Fibroblast of lung (primary cell): ENCODE measurements at regions not wholly inside any gene's neighbourhood (a gene's known extent, or its start where the extent isn't known, plus 50 kb on each side); places are given as distances from the start of the nearest gene placed in this dataset.

ENCODE experiments used
- DNase-seq, 2 donors: peaks; one replicate each; pipeline versions ENCODE4 v3.0.0 to v3.0.0-alpha.2; 2010; ENCODE audit warnings: low read depth in 2 of 2
- H2AFZ ChIP-seq: 2 replicates; pipeline ENCODE4 v1.5.1; 2012; ENCODE audit warnings: low read length, control low read depth, inconsistent platforms
- H3K27ac ChIP-seq: 2 replicates; pipeline ENCODE4 v1.5.1; 2011; ENCODE audit warnings: low read length, control low read depth; ENCODE audit not compliant: insufficient read depth
- H3K27me3 ChIP-seq: 2 replicates; pipeline ENCODE4 v1.5.1; 2011; ENCODE audit warnings: mild to moderate bottlenecking, low read length; ENCODE audit not compliant: control insufficient read depth, insufficient read depth
- H3K36me3 ChIP-seq: 2 replicates; pipeline ENCODE4 v1.5.1; 2011; ENCODE audit warnings: low read length; ENCODE audit not compliant: control insufficient read depth, insufficient read depth
- H3K4me1 ChIP-seq: 2 replicates; pipeline ENCODE4 v1.5.1; 2011; ENCODE audit warnings: low read length; ENCODE audit not compliant: control insufficient read depth, insufficient read depth; ENCODE audit errors: extremely low read depth
- H3K4me2 ChIP-seq: 2 replicates; pipeline ENCODE4 v1.5.1; 2011; ENCODE audit warnings: low read length, control low read depth; ENCODE audit not compliant: insufficient read depth; ENCODE audit errors: extremely low read depth
- H3K4me3 ChIP-seq, 4 experiments: fragments of 200-600 bp in 1 of 4; sonication (generic) in 1 of 4; replicated peaks in 1 of 4; 2 replicates each; pipeline ENCODE4 v1.5.1; 2011 to 2016; ENCODE audit warnings: low read length in 4 of 4, low read depth in 3 of 4, mild to moderate bottlenecking in 3 of 4, control low read depth in 2 of 4, inconsistent platforms in 1 of 4, mixed read lengths in 1 of 4; ENCODE audit not compliant: insufficient read depth in 1 of 4; ENCODE audit errors: control extremely low read depth in 1 of 4
- H3K79me2 ChIP-seq: 2 replicates; pipeline ENCODE4 v1.5.1; 2012; ENCODE audit warnings: mild to moderate bottlenecking, low read length, inconsistent platforms; ENCODE audit not compliant: control insufficient read depth, insufficient read depth
- H3K9ac ChIP-seq: 2 replicates; pipeline ENCODE4 v1.5.1; 2011; ENCODE audit warnings: mild to moderate bottlenecking, low read length, control low read depth; ENCODE audit not compliant: insufficient read depth
- H3K9me3 ChIP-seq: 2 replicates; pipeline ENCODE4 v1.5.1; 2012; ENCODE audit warnings: low read depth, low read length; ENCODE audit not compliant: control insufficient read depth, insufficient read depth
- H4K20me1 ChIP-seq: 2 replicates; pipeline ENCODE4 v1.5.1; 2011; ENCODE audit warnings: low read length; ENCODE audit not compliant: control insufficient read depth, insufficient read depth; ENCODE audit errors: extremely low read depth
- CTCF ChIP-seq, 2 donors: IDR thresholded peaks in 1 of 2; conservative IDR thresholded peaks in 1 of 2; 1 replicate in 1 of 2; 2 replicates in 1 of 2; pipeline ENCODE4 v1.5.1; 2011 to 2012; ENCODE audit warnings: low read length in 2 of 2, control low read depth in 1 of 2, inconsistent platforms in 1 of 2, low read depth in 1 of 2, mild to moderate bottlenecking in 1 of 2
- EZH2 ChIP-seq: IDR thresholded peaks from 2 replicates; pipeline ENCODE4 v1.5.1; 2012; ENCODE audit warnings: low read length, control low read depth, mild to moderate bottlenecking; ENCODE audit errors: missing control alignments

DNA sequence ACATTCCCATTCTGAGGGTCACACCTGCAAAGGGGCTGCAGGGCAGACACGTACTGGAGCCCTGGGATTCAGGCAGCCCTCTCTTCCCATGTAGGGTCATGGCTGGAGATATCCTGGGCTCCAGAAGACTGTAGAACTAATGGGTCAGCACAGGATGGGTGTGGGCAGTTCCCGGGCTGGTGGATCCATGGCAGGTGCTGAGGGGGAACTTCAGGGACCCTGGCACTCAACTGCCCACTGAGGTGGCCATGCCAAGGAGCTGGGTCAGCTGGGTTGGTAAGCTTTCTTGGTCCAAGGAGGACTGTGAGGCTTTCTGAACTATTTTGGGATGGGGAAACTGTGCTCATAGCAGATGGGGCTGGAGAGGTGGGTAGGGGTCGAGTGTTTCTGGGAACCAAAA lies 183.4 kb upstream of the RTL1 start:
- TF ChIP-seq CTCF (conservative IDR thresholded peaks at IDR 0.05 in 1 of 2, IDR thresholded peaks at IDR 0.05 in 1 of 2; ENCODE audit: low read depth in 1 of 2, low read length in 2 of 2), result no peak
- no peak for TF ChIP-seq EZH2
- no peak overlapping the region for H2AFZ ChIP-seq
- H3K79me2 ChIP-seq, result no peaks in the 10 kb centered on the region
- DNase-seq, result no peak
- no peak overlapping the region for H3K9ac ChIP-seq
- H3K27me3 ChIP-seq, result peaks cover 2% of the 10 kb centered on the region
- H3K27ac ChIP-seq, result no peak overlapping the region
- no peaks in the 10 kb centered on the region for H3K36me3 ChIP-seq
- H3K4me2 ChIP-seq, result no peak overlapping the region
- H3K9me3 ChIP-seq, result no peaks in the 10 kb centered on the region
- no peak overlapping the region for H3K4me3 ChIP-seq
- H3K4me1 ChIP-seq, result no peaks in the 10 kb centered on the region
- H4K20me1 ChIP-seq, result no peaks in the 10 kb centered on the region

GRCh38 chr14:101087614-101088394 lies 184.3 kb upstream of the RTL1 start:
- Histone ChIP-seq H3K9ac (no peak overlapping the region), H4K20me1 (no peaks in the 10 kb centered on the region), H3K79me2 (no peaks in the 10 kb centered on the region), H2AFZ (no peak overlapping the region), H3K4me2 (no peak overlapping the region), H3K4me1 (no peaks in the 10 kb centered on the region), H3K27ac (no peak overlapping the region), H3K9me3 (no peaks in the 10 kb centered on the region), H3K4me3 (no peak overlapping the region), H3K36me3 (no peaks in the 10 kb centered on the region), H3K27me3 (no peaks in the 10 kb centered on the region)
- DNase-seq, result peak; percentile 27 to 48
- no peak for TF ChIP-seq EZH2
- no peak for TF ChIP-seq CTCF (conservative IDR thresholded peaks at IDR 0.05 in 1 of 2, IDR thresholded peaks at IDR 0.05 in 1 of 2; ENCODE audit: low read depth in 1 of 2, low read length in 2 of 2)

DNA sequence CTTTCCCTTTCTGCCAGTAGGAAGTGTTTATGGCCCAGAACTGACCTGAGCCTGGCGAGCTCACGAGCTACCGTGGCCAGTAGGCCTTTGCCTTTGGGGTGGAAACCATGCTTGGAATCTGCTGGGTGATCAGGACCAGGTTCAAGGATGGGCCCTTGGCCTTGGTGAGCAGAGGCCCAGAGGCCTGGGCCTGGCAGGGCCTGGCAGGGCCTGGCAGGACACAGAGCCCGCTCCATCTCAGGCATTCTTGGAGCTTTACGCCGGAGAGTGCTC lies 184.8 kb upstream of the RTL1 start:
- Histone ChIP-seq H3K79me2 (no peaks in the 10 kb centered on the region), H3K4me3 (no peak overlapping the region), H3K4me1 (no peaks in the 10 kb centered on the region), H3K36me3 (no peaks in the 10 kb centered on the region), H3K4me2 (no peak overlapping the region), H3K27me3 (no peaks in the 10 kb centered on the region), H3K9ac (no peak overlapping the region), H4K20me1 (no peaks in the 10 kb centered on the region), H3K9me3 (no peaks in the 10 kb centered on the region), H2AFZ (no peak overlapping the region), H3K27ac (no peak overlapping the region)
- TF ChIP-seq CTCF (conservative IDR thresholded peaks at IDR 0.05 in 1 of 2, IDR thresholded peaks at IDR 0.05 in 1 of 2; ENCODE audit: low read depth in 1 of 2, low read length in 2 of 2) (no peak), EZH2 (no peak)
- no peak for DNase-seq
